Mucosa of descending colon (tissue), 3 donors: ENCODE measurements at regions not wholly inside any gene's neighbourhood (a gene's known extent, or its start where the extent isn't known, plus 50 kb on each side); places are given as distances from the start of the nearest gene placed in this dataset.

Experiments
- ATAC-seq: fragments of 200-7000 bp; cut with Tn5 transposase; one replicate; pipeline ENCODE4 v1.9.1; 2020; ENCODE audit warnings: mild to moderate bottlenecking, moderate library complexity
- DNase-seq, 3 donors: peaks; one replicate each; pipeline ENCODE4 v3.0.0-alpha.2; 2020
- H3K36me3 ChIP-seq: fragments of 200-600 bp; one replicate; pipeline ENCODE4 v1.8.0; 2021; ENCODE audit warnings: low read depth, mild to moderate bottlenecking
- H3K4me1 ChIP-seq: fragments of 200-600 bp; one replicate; pipeline ENCODE4 v1.8.0; 2021; ENCODE audit warnings: low read depth, mild to moderate bottlenecking
- H3K4me3 ChIP-seq: fragments of 200-600 bp; one replicate; pipeline ENCODE4 v1.8.0; 2021; ENCODE audit warnings: mild to moderate bottlenecking
- H3K9me3 ChIP-seq: fragments of 200-600 bp; one replicate; pipeline ENCODE4 v1.8.0; 2021; ENCODE audit warnings: mild to moderate bottlenecking
- intact Hi-C, 2 donors: fragments of 100-400 bp; cut with DNase I in 1 of 2; cut with micrococcal nuclease in 1 of 2; formaldehyde crosslinking; loops; one replicate each; pipeline versions ENCODE4 v1.11.0 to v1.11.1; 2022; cut with DNase I, micrococcal nuclease
- TF ChIP-seq, protein P1 (sequence below): fragments of 200-600 bp; IDR thresholded peaks from one replicate; pipeline ENCODE4 v1.8.0; 2022; ENCODE audit warnings: antibody characterized with exemption, mild to moderate bottlenecking
- donor health status: DM: no; HTN: no; CAD: no; lungs with moderate emphysema.
- donor health status: DM: no; HTN: no; CAD: no.
- donor health status: DM: no; HTN: yes; CAD: no.

DNA sequence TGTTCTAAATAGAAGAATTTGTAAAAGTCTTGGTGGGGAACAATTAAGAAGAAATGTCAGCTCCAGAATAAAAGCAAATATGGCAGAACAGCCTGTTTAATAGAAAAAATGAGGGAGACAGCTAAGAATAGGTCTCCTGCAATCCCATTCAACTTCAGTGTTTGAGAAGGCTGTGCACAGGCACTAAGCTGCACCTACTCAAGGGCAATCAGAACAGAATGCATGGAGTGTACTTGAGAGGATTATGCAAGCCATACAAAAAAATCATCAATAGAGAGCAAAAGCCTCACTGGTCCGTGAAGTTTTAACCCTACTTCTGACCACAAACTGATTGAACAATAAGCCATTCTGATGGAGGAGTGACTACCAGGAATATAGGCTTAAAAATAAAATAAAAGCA, 690.7 kb upstream of the PCDH15 start:
- Histone ChIP-seq H3K36me3 (no peaks in the 10 kb centered on the region), H3K4me3 (no peak overlapping the region), H3K4me1 (no peaks in the 10 kb centered on the region), H3K9me3 (no peaks in the 10 kb centered on the region)
- intact Hi-C loops: no loop called here
- TF ChIP-seq, protein P1, sequence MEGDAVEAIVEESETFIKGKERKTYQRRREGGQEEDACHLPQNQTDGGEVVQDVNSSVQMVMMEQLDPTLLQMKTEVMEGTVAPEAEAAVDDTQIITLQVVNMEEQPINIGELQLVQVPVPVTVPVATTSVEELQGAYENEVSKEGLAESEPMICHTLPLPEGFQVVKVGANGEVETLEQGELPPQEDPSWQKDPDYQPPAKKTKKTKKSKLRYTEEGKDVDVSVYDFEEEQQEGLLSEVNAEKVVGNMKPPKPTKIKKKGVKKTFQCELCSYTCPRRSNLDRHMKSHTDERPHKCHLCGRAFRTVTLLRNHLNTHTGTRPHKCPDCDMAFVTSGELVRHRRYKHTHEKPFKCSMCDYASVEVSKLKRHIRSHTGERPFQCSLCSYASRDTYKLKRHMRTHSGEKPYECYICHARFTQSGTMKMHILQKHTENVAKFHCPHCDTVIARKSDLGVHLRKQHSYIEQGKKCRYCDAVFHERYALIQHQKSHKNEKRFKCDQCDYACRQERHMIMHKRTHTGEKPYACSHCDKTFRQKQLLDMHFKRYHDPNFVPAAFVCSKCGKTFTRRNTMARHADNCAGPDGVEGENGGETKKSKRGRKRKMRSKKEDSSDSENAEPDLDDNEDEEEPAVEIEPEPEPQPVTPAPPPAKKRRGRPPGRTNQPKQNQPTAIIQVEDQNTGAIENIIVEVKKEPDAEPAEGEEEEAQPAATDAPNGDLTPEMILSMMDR: no peak
- DNase-seq: no peak
- ATAC-seq: no peak

DNA sequence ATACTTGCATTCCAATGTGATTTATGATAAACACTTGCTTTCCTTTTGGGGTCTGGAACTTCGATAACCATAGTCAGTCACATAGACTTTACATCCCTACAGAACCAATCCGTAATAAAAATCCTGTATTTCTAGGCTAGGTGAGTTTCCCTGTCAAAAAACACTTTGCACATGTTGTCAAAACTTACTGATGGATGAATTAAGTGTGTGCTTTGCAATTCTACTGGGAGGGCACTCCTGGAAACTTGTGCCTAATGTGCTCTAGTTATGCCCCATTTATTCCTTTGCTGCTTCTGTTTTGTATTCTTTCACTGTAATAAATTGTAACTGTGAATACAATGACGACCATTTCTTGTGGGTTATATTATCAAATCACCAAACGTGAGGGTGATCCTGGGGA, 684.8 kb upstream of the PCDH15 start:
- ATAC-seq: no peak

DNA sequence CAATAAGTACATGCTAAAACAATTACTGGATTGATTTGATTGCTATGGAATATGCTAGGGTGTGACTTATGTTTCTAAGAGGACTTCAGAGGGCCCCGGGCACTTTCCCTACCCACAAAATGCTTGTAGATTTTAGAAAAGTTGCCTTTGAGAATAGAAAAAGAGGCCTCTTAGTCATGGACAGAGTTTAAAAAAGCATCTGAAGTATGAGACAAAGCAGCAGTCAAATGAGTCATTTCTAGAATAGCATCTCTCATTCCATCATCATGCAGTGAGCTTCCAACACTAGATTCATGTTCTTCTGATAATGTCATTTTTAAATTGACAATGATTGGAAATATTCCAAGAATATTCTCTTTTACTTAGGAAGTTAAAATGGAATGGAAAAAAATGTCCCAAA, 675.1 kb upstream of the PCDH15 start:
- ATAC-seq (no peak), DNase-seq (no peak)
- intact Hi-C loops: no loop called here
- Histone ChIP-seq H3K4me1 (no peaks in the 10 kb centered on the region), H3K9me3 (no peaks in the 10 kb centered on the region), H3K36me3 (no peaks in the 10 kb centered on the region), H3K4me3 (no peak overlapping the region)
- TF ChIP-seq, protein P1: no peak

More for the DNA sequence above, 684.8 kb upstream of the PCDH15 start:
- Histone ChIP-seq H3K4me3 (no peak overlapping the region), H3K36me3 (no peaks in the 10 kb centered on the region), H3K4me1 (no peaks in the 10 kb centered on the region), H3K9me3 (no peaks in the 10 kb centered on the region)
- intact Hi-C loops: no loop called here
- TF ChIP-seq, protein P1: no peak
- DNase-seq: no peak

DNA sequence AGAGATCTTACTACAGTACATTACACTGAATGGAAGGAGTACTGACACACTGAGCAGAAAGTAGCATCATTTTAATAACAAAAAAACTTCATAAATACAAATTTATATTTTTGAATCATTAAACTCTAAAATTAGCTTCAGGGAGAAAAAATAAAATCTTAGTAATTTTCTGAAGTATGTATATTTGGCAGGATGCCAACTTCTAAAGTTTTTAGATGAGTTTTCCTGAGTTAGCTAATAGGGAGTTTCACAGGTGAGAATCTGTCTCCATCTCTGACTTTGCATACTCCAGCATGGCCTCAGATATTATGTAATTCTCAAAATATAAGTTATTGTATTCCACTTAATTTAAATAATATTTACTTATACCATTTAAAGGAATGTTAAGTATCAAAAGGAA, 673.2 kb upstream of the PCDH15 start:
- TF ChIP-seq, protein P1: no peak
- Histone ChIP-seq H3K36me3 (no peaks in the 10 kb centered on the region), H3K9me3 (no peaks in the 10 kb centered on the region), H3K4me3 (no peak overlapping the region), H3K4me1 (no peaks in the 10 kb centered on the region)
- no peak for ATAC-seq
- intact Hi-C loops: no loop called here
- no peak for DNase-seq

DNA sequence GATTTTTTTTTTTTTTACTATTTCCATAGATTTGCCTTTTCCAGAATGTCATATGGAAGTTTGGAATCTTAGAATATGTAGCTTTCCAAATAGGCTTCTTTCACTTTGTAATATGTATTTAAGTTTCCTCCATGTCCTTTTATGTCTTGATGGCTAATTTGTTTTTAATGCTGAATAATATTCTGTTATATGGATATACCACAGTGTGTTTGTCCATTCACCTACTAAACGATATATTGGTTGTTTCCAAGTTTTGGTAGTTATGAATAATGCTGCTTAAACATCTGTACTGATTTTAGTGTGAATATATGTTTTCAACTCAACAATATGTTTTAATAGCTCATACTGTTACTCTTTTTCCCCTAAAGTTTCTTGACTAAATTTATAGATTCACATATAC, 669.8 kb upstream of the PCDH15 start:
- intact Hi-C loops: no loop called here
- no peaks in the 10 kb centered on the region for H3K9me3 ChIP-seq
- TF ChIP-seq, protein P1: no peak
- H3K4me1 ChIP-seq: no peaks in the 10 kb centered on the region
- H3K36me3 ChIP-seq: no peaks in the 10 kb centered on the region
- H3K4me3 ChIP-seq: no peak overlapping the region
- ATAC-seq (no peak), DNase-seq (no peak)

DNA sequence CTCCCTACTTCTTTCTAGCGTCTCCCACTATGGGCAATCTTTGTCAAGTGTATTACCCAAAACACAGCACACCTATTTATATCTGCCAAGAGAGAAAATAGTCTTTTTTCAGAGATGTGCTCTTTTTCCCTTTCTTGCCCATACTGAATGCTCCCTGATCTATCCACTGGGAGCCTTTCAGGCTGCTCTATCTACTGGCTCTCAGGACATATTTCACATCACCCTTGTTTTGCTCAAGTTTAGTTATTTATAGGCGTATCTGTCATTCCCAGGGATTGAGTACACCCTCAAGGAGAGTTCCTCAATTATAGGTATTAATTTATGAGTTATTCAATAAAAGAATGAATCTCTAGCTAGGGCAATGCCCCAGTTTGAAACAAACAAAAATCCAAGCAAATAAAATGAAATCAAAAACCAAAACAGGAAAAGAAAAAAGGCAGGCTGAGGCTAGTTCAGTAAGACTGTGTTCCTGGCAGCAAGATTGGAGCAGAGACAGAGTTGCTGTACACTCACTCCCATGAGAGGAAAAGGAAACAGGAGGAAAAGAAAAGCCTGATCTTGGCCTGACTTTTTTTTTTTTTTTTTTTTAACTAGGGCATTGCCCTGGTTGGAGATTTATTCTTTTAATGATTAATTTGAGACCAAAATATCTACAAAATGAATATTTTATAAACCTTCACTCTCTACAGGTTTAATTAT, 665.9 kb upstream of the PCDH15 start:
- Histone ChIP-seq H3K4me3 (no peak overlapping the region), H3K36me3 (no peaks in the 10 kb centered on the region), H3K4me1 (no peaks in the 10 kb centered on the region), H3K9me3 (no peaks in the 10 kb centered on the region)
- TF ChIP-seq, protein P1: no peak
- no peak for DNase-seq
- ATAC-seq: no peak
- intact Hi-C loops: no loop called here
